ENCODE measurements at regions not wholly inside any gene's neighbourhood (a gene's known extent, or its start where the extent isn't known, plus 50 kb on each side); places are given as distances from the start of the nearest gene placed in this dataset.
A peak's percentile ranks its signal among the peaks of the same experiment; 100 is the strongest.
"Not testable (repeated sequence)": the region's sequence is repeated elsewhere in the genome, so short reads cannot be mapped to it uniquely, and the experiment has no call there.

DNA sequence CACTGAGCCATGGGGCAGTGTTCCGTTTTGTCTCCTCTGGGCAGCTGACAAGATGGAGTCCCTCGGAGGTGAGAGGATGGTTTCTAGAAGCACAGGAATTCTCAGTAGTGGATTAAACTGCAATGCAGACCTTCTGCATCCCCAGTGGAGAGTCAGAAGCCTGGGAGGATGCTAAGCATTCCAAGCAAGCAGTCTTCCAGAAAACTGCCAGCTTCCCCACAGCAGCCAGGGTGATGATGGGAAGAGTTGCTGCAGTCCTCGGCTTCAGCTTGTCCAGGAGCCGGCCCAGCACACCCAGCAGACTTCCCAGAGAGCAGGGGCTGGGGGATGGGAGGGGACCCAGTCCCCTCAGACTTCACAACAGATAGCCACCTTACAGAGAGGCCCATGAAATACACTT lies 163.6 kb downstream of the LY86 start:
- no peak for DNase-seq (ENCODE audit: extremely low read depth, insufficient read length)
- TF ChIP-seq, protein P1, sequence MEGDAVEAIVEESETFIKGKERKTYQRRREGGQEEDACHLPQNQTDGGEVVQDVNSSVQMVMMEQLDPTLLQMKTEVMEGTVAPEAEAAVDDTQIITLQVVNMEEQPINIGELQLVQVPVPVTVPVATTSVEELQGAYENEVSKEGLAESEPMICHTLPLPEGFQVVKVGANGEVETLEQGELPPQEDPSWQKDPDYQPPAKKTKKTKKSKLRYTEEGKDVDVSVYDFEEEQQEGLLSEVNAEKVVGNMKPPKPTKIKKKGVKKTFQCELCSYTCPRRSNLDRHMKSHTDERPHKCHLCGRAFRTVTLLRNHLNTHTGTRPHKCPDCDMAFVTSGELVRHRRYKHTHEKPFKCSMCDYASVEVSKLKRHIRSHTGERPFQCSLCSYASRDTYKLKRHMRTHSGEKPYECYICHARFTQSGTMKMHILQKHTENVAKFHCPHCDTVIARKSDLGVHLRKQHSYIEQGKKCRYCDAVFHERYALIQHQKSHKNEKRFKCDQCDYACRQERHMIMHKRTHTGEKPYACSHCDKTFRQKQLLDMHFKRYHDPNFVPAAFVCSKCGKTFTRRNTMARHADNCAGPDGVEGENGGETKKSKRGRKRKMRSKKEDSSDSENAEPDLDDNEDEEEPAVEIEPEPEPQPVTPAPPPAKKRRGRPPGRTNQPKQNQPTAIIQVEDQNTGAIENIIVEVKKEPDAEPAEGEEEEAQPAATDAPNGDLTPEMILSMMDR (IDR thresholded peaks at IDR 0.05; ENCODE audit: insufficient read depth, low read length, poor library complexity, severe bottlenecking) = no peak
- Histone ChIP-seq H3K36me3 (ENCODE audit: control insufficient read depth, insufficient read depth, low read length) (no peaks in the 10 kb centered on the region), H3K4me3 (replicated peaks; ENCODE audit: low read depth, low read length) (no peak overlapping the region), H3K27me3 (replicated peaks; ENCODE audit: control insufficient read depth, insufficient read depth, low read length) (no peaks in the 10 kb centered on the region)

DNA sequence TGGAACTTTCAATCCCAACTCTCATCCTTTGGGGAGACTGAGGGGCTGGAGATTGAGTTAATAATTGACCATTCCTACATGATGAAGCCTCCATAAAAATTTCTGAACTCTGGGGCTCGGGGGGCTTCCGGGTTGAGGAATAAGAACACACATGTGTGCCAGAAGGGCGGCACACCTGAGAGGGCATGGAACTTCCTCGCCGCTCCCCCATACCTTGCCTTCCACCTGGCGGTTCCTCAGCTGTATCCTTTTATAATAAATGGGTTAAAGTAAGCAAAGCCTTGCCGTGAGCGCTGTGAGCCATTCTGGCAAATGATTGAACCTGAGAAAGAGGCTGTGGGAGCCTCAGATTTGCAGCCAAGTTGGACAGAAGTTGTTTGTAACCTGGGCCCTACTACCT lies 164.8 kb downstream of the LY86 start:
- DNase-seq (ENCODE audit: extremely low read depth, insufficient read length) = no peak
- H3K4me3 ChIP-seq (replicated peaks; ENCODE audit: low read depth, low read length) = no peak overlapping the region
- H3K36me3 ChIP-seq (ENCODE audit: control insufficient read depth, insufficient read depth, low read length) = no peaks in the 10 kb centered on the region
- H3K27me3 ChIP-seq (replicated peaks; ENCODE audit: control insufficient read depth, insufficient read depth, low read length) = no peaks in the 10 kb centered on the region
- TF ChIP-seq, protein P1 (IDR thresholded peaks at IDR 0.05; ENCODE audit: insufficient read depth, low read length, poor library complexity, severe bottlenecking) = no peak

DNA sequence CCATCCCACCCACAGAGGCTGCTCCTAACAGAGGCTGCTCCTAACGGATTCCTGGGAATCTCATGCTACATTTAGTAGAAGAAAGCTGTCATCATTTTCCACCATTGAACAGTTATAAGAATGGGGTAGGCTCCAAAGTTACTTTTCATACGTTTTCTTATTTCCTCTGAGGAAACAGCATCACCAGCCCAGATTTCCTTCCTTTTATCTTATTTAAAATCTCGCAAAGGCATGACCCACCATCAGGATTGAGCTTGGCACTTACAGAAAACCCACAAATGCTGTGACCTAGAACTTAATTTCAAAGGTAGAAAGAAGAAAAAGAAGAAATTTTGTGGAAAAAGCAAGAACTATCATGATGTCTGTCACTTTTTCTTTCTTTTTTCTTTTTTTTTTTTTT lies 168.0 kb downstream of the LY86 start:
- H3K36me3 ChIP-seq (ENCODE audit: control insufficient read depth, insufficient read depth, low read length) = no peaks in the 10 kb centered on the region
- no peak overlapping the region for H3K4me3 ChIP-seq (replicated peaks; ENCODE audit: low read depth, low read length)
- no peak for DNase-seq (ENCODE audit: extremely low read depth, insufficient read length)
- TF ChIP-seq, protein P1 (IDR thresholded peaks at IDR 0.05; ENCODE audit: insufficient read depth, low read length, poor library complexity, severe bottlenecking) = no peak
- H3K27me3 ChIP-seq (replicated peaks; ENCODE audit: control insufficient read depth, insufficient read depth, low read length) = no peaks in the 10 kb centered on the region

DNA sequence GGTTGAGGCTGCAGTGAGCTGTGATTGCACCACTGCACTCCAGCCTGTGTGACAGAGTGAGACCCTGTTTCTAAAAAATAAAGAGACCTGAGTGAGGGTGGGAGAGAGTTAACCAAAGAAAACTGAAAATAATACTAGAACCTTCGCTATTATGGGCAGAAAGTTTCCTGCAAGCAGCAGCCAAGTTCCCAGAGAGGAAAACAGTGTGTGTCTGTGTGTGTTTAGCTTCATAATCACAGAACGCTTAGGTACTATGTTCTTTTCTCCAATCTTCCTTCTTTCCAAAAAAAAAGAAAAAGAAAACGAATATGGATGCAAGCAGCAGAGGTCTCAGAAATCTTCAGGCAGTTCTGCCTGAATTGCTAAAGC lies 170.0 kb downstream of the LY86 start:
- TF ChIP-seq, protein P1 (IDR thresholded peaks at IDR 0.05; ENCODE audit: insufficient read depth, low read length, poor library complexity, severe bottlenecking) = no peak
- no peaks in the 10 kb centered on the region for H3K36me3 ChIP-seq (ENCODE audit: control insufficient read depth, insufficient read depth, low read length)
- no peaks in the 10 kb centered on the region for H3K27me3 ChIP-seq (replicated peaks; ENCODE audit: control insufficient read depth, insufficient read depth, low read length)
- no peak overlapping the region for H3K4me3 ChIP-seq (replicated peaks; ENCODE audit: low read depth, low read length)
- DNase-seq (ENCODE audit: extremely low read depth, insufficient read length) = no peak

DNA sequence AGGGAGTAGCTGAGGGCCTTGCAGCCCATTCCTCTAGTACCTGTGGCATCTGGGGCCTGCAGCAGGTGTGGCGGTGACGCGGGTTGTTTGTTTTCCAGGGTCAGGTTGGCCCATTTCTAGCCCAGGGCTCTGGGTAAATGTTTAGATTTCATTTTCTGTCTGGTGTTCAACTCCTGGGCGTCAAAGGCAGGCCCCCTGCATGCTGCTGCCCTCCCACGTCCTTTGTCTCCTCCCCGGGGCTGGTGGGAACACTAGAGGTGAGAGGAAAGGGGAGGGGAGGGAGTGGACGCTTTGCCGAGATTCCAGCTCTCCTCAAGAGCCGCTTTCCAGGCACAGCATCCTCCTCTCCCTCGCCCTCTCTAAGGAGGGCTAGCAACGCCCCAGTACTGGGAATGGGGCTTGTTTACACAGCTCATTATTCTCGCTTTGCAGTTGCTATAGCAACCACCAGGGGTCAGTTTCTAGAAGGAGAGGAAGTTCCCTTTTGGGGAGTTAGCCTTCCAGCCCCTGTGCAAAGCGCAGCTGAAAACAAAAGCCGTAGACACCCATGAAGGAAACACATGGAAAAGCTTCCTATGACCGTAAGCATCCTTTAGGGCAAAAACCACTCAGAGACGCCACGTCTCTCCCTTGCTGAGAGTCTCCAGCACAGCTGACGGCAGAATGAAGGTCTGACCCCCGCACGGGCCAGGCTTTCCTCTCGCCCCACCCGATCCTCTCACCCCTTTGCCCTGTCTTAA lies 170.6 kb downstream of the LY86 start:
- TF ChIP-seq, protein P1 (IDR thresholded peaks at IDR 0.05; ENCODE audit: insufficient read depth, low read length, poor library complexity, severe bottlenecking) = peak; percentile 60
- Histone ChIP-seq H3K27me3 (replicated peaks; ENCODE audit: control insufficient read depth, insufficient read depth, low read length) (no peaks in the 10 kb centered on the region), H3K4me3 (replicated peaks; ENCODE audit: low read depth, low read length) (no peak overlapping the region), H3K36me3 (ENCODE audit: control insufficient read depth, insufficient read depth, low read length) (no peaks in the 10 kb centered on the region)
- DNase-seq (ENCODE audit: extremely low read depth, insufficient read length) = no peak

DNA sequence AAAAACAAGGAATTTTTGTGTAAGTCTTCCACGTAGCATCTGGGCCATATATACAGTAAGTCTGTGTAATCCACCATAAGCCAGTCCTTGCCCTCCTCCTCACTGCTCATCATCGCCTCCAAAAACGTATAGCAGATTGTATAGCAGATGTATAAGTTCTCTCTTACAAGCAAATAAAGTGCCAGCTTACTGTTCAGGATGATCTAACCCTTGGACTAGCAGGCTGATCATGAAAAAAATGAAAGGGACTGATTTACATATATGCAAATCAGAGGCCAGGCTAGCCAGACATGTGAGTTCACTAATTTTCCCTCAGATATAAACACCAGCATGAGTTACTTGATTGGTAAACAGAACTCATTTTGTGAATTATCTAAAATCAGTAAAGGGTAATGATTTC lies 171.5 kb downstream of the LY86 start:
- TF ChIP-seq, protein P1 (IDR thresholded peaks at IDR 0.05; ENCODE audit: insufficient read depth, low read length, poor library complexity, severe bottlenecking) = no peak
- no peaks in the 10 kb centered on the region for H3K27me3 ChIP-seq (replicated peaks; ENCODE audit: control insufficient read depth, insufficient read depth, low read length)
- DNase-seq (ENCODE audit: extremely low read depth, insufficient read length) = no peak

DNA sequence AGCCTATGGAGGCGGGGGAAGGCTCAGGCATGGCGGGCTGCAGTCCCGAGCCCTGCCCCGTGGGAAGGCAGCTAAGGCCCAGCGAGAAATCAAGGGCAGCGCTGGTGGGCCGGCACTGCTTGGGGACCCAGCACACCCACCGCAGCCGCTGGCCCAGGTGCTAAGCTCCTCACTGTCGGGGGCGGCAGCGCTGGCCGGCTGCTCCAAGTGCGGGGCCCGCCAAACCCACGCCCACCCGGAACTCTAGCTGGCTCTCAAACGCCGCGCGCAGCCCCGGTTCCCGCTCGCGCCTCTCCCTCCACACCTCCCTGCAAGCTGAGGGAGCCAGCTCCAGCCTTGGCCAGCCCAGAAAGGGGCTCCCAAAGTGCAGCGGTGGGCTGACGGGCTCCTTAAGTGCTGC lies 174.0 kb downstream of the LY86 start:
- H3K27me3 ChIP-seq (replicated peaks; ENCODE audit: control insufficient read depth, insufficient read depth, low read length); DNase-seq (ENCODE audit: extremely low read depth, insufficient read length); H3K36me3 ChIP-seq (ENCODE audit: control insufficient read depth, insufficient read depth, low read length); H3K4me3 ChIP-seq (replicated peaks; ENCODE audit: low read depth, low read length): not testable (repeated sequence)

More for the DNA sequence above, 171.5 kb downstream of the LY86 start:
- H3K4me3 ChIP-seq (replicated peaks; ENCODE audit: low read depth, low read length) = no peak overlapping the region
- no peaks in the 10 kb centered on the region for H3K36me3 ChIP-seq (ENCODE audit: control insufficient read depth, insufficient read depth, low read length)
